Caco-2 (cell line): ENCODE measurements at regions not wholly inside any gene's neighbourhood (a gene's known extent, or its start where the extent isn't known, plus 50 kb on each side); places are given as distances from the start of the nearest gene placed in this dataset.

Source experiments
- BruUV-seq: library from RNA; stranded (reverse); fragments of 400-500 nt; replicated peaks from 2 replicates; lab custom pipeline; 2021; lab: Mats Ljungman, UMichigan
- CTCF ChIA-PET: fragments of 300-600 bp; sonication (Branson Sonifier 250); formaldehyde crosslinking; loops from one replicate; lab custom pipeline; 2022; ENCODE audit warnings: antibody characterized with exemption; lab: Charles Lee
- POLR2A ChIA-PET: fragments of 300-600 bp; sonication (Branson Sonifier 250); formaldehyde crosslinking; loops from one replicate; lab custom pipeline; 2022; ENCODE audit warnings: antibody characterized with exemption; lab: Charles Lee
- DNase-seq, 2 experiments: peaks; one replicate each; pipeline versions ENCODE4 v3.0.0 to v3.0.0-alpha.2; 2020 to 2022
- H3K27me3 ChIP-seq: replicated peaks from 2 replicates; pipeline ENCODE4 v1.6.0; 2011; ENCODE audit warnings: low read length; ENCODE audit not compliant: control insufficient read depth, insufficient read depth
- H3K36me3 ChIP-seq: 2 replicates; pipeline ENCODE4 v1.5.1; 2011; ENCODE audit warnings: low read length; ENCODE audit not compliant: control insufficient read depth, insufficient read depth
- H3K4me1 ChIP-seq: fragments of 250-450 bp; sonication (Bioruptor Pico); 2 replicates; pipeline ENCODE4 v1.5.1; 2020; ENCODE audit warnings: mild to moderate bottlenecking
- H3K4me3 ChIP-seq: 2 replicates; pipeline ENCODE4 v1.5.1; 2011; ENCODE audit warnings: low read depth, mild to moderate bottlenecking, control low read depth, low read length
- H3K9me3 ChIP-seq: fragments of 250-450 bp; sonication (Bioruptor Pico); 2 replicates; pipeline ENCODE4 v1.5.1; 2020; ENCODE audit warnings: mild to moderate bottlenecking, moderate library complexity
- H3K27ac Mint-ChIP-seq: one replicate; pipeline ENCODE4 v1.8.0; 2022; ENCODE audit warnings: mixed read lengths; ENCODE audit not compliant: unreplicated experiment
- H3K27me3 Mint-ChIP-seq: one replicate; pipeline ENCODE4 v1.8.0; 2022; ENCODE audit warnings: mixed read lengths; ENCODE audit not compliant: insufficient read depth, unreplicated experiment
- H3K36me3 Mint-ChIP-seq: one replicate; pipeline ENCODE4 v1.8.0; 2022; ENCODE audit warnings: mild to moderate bottlenecking, mixed read lengths; ENCODE audit not compliant: insufficient read depth, unreplicated experiment
- H3K4me1 Mint-ChIP-seq: one replicate; pipeline ENCODE4 v1.8.0; 2022; ENCODE audit warnings: low read depth, mixed read lengths; ENCODE audit not compliant: unreplicated experiment
- H3K4me3 Mint-ChIP-seq: one replicate; pipeline ENCODE4 v1.8.0; 2022; ENCODE audit warnings: mild to moderate bottlenecking, moderate library complexity, mixed read lengths; ENCODE audit not compliant: unreplicated experiment
- H3K9me3 Mint-ChIP-seq: one replicate; pipeline ENCODE4 v1.8.0; 2022; ENCODE audit warnings: mixed read lengths; ENCODE audit not compliant: unreplicated experiment
- CTCF ChIP-seq, 2 experiments: fragments of 200-600 bp in 1 of 2; IDR thresholded peaks; 1 replicate in 1 of 2; 2 replicates in 1 of 2; pipeline versions ENCODE4 v1.5.1 to v1.8.0; 2011 to 2022; ENCODE audit warnings: antibody characterized with exemption in 1 of 2, control low read depth in 1 of 2, inconsistent platforms in 1 of 2, low read depth in 1 of 2, low read length in 1 of 2, mild to moderate bottlenecking in 1 of 2, moderate library complexity in 1 of 2; ENCODE audit not compliant: insufficient read depth in 1 of 2, severe bottlenecking in 1 of 2, unreplicated experiment in 1 of 2
- intact Hi-C: fragments of 100-400 bp; cut with micrococcal nuclease; formaldehyde crosslinking; loops from one replicate; pipeline ENCODE4 v1.10.0; 2022; ENCODE audit not compliant: unreplicated experiment

DNA sequence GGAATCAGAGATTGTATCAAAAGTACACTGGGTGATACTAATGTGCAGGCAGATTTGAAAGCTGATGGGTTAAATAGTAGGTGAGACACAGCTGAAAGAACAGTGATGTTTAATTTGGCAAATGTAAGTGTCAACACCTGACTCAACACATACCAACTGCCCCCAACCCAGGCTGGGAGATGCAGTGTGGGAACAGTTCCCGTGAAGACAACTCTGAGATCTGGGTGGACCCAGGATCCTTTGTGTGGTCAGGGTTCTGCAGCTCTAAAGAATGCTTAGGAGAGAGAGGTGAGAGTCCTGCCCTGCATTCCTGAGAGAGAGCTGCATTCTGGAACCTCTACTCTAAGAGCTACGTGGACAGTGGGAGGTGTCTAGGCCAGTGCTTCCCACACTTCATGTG, 479.7 kb downstream of the RPS24 start:
- H3K36me3 Mint-ChIP-seq, result no peaks in the 10 kb centered on the region
- no peaks in the 10 kb centered on the region for H3K4me1 Mint-ChIP-seq
- no peak for DNase-seq
- BruUV-seq, result no TSS peak
- H3K27me3 Mint-ChIP-seq, result no peaks in the 10 kb centered on the region
- CTCF ChIA-PET, result no interaction called here
- Histone ChIP-seq H3K4me1 (no peaks in the 10 kb centered on the region), H3K4me3 (no peak overlapping the region), H3K9me3 (no peaks in the 10 kb centered on the region), H3K36me3 (no peaks in the 10 kb centered on the region), H3K27me3 (no peaks in the 10 kb centered on the region)
- H3K4me3 Mint-ChIP-seq, result no peak overlapping the region
- H3K27ac Mint-ChIP-seq, result no peak overlapping the region
- intact Hi-C loops, result no loop called here
- H3K9me3 Mint-ChIP-seq, result no peaks in the 10 kb centered on the region
- POLR2A ChIA-PET, result no interaction called here
- TF ChIP-seq CTCF (IDR thresholded peaks at IDR 0.05; ENCODE audit: insufficient read depth in 1 of 2, low read depth in 1 of 2, low read length in 1 of 2, severe bottlenecking in 1 of 2, unreplicated experiment in 1 of 2), result no peak

- Mint-ChIP-seq H3K36me3 (no peaks in the 10 kb centered on the region), H3K4me3 (no peak overlapping the region), H3K4me1 (no peaks in the 10 kb centered on the region), H3K27ac (no peak overlapping the region), H3K9me3 (no peaks in the 10 kb centered on the region), H3K27me3 (no peaks in the 10 kb centered on the region)
- DNase-seq, result no peak
- CTCF ChIA-PET, result no interaction called here
- Histone ChIP-seq H3K27me3 (no peaks in the 10 kb centered on the region), H3K4me3 (no peak overlapping the region), H3K4me1 (no peaks in the 10 kb centered on the region), H3K36me3 (no peaks in the 10 kb centered on the region), H3K9me3 (no peaks in the 10 kb centered on the region)
- no peak for TF ChIP-seq CTCF (IDR thresholded peaks at IDR 0.05; ENCODE audit: insufficient read depth in 1 of 2, low read depth in 1 of 2, low read length in 1 of 2, severe bottlenecking in 1 of 2, unreplicated experiment in 1 of 2)
- POLR2A ChIA-PET, result no interaction called here
- intact Hi-C loops, result no loop called here
- no TSS peak for BruUV-seq
Observed at GRCh38 chr10:78513986-78514385, 480.3 kb downstream of the RPS24 start.

- Histone ChIP-seq H3K36me3 (no peaks in the 10 kb centered on the region), H3K9me3 (no peaks in the 10 kb centered on the region), H3K27me3 (no peaks in the 10 kb centered on the region), H3K4me1 (no peaks in the 10 kb centered on the region), H3K4me3 (no peak overlapping the region)
- no peaks in the 10 kb centered on the region for H3K9me3 Mint-ChIP-seq
- H3K27me3 Mint-ChIP-seq, result no peaks in the 10 kb centered on the region
- no peaks in the 10 kb centered on the region for H3K4me1 Mint-ChIP-seq
- CTCF ChIA-PET, result no interaction called here
- TF ChIP-seq CTCF (IDR thresholded peaks at IDR 0.05; ENCODE audit: insufficient read depth in 1 of 2, low read depth in 1 of 2, low read length in 1 of 2, severe bottlenecking in 1 of 2, unreplicated experiment in 1 of 2), result no peak
- H3K36me3 Mint-ChIP-seq, result no peaks in the 10 kb centered on the region
- BruUV-seq, result no TSS peak
- intact Hi-C loops, result no loop called here
- DNase-seq, result no peak
- no peak overlapping the region for H3K27ac Mint-ChIP-seq
- POLR2A ChIA-PET, result no interaction called here
- no peak overlapping the region for H3K4me3 Mint-ChIP-seq
Observed at GRCh38 chr10:78514459-78514858, 480.8 kb downstream of the RPS24 start.
